GM18511 (cell line): ENCODE measurements at regions not wholly inside any gene's neighbourhood (a gene's known extent, or its start where the extent isn't known, plus 50 kb on each side); places are given as distances from the start of the nearest gene placed in this dataset.

Experiments used
- ATAC-seq: cut with Tn5 transposase; IDR thresholded peaks from one replicate; pipeline ENCODE4 v1.9.1; 2021; ENCODE audit warnings: mild to moderate bottlenecking, moderate library complexity; ENCODE audit not compliant: unreplicated experiment

- no peak for ATAC-seq
Observed at GRCh38 chr5:8234179-8234770, 365.3 kb downstream of the MTRR start.

GRCh38 chr5:8238080-8238479 lies 369.1 kb downstream of the MTRR start:
- ATAC-seq = no peak

GRCh38 chr5:8239198-8239597 lies 370.2 kb downstream of the MTRR start:
- ATAC-seq = no peak

DNA sequence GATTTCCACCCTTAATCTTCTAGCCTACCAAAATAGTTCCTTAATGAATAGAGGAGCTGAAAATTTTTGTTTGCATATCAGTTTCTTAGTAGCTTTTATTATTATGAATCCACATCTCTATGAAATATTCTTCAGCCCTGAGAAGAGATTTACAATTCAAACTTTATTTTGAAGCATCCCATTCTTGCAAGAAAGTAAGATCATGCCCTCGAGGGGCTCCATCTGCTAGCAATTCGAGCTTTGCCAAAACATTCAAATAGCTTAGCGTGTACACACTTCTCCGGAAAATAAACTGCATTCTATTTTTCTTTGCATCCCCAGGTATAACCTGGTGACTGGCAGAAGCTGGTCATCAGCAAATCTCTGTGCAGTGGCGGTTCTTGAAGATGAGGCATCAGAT lies 370.7 kb downstream of the MTRR start:
- ATAC-seq = no peak

DNA sequence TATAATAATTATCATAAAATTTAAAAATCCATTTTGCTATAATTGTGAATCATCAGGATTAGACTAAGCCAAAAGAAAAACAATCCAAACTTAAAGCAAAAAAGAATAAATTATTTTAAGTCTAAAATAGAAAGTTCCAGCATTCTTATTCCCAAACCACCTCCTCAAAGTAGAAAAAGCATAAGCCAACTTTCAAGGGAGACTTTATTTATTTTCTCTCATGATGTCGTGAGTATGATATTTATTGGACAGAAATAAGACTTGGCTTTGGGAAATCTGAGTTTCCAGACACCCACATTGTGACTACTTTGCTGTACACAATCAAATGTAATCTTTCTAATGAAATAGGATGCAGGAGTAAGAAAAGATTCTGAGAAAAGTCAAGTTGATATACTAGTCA lies 372.1 kb downstream of the MTRR start:
- no peak for ATAC-seq

- ATAC-seq = no peak
Observed at GRCh38 chr5:8241558-8241957, 372.6 kb downstream of the MTRR start.

DNA sequence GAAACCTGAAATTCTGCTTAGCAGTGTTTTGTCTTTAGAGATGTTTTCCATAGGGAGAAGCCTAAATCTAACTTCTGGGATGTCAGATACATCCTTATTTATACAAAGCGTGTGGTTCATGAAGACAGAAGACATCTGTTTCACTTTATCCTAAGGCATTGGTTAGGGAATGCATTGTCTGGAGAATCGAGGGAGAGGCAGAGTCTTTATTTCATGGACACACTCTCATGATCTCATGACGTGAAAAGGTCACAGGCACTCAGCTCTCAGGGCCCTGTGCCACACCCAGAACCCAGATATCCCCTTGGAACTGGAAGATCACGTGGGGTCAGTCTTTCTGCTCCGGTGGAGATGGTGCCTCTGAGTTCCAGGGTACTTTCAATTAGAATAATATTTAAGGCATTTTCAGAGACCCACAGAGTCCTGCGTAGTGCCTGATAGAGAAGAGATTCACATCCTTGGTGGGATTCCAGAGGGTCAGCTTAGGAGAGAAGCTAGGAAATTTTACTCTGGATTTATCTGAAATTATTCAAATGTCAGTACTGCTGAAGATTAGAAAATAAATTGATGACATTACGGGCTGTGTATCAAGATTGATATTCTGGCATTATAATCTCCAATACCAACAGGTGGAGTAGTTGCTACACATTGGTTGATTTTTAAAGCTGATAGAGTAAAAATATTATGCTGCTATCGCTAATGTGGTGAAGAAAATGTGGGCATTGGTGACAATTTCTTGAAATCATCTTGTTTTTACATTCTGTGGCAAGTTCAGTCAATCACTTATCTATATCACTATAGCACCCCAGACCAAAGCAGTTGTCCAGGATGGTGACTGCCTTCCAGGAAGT lies 378.3 kb downstream of the MTRR start:
- no peak for ATAC-seq

DNA sequence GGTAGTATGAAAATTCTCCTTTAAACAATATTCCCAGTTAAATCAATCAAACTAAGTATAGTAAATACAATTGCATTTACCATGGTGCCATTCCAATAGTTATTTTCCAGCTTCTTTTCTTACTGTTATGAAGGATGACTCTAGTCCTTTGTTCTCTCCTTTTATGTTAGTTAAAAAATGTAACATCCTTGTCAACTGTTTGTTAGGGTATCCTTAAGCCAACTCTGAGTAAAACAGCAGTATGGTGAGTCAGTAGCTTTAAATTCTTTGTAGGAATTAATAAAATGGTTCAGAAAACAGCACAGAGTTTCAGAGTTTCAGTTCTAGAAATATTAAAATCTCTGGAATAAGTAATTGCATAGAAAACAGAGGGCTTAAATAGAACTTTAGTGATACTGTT lies 384.4 kb downstream of the MTRR start:
- ATAC-seq = no peak

- ATAC-seq = no peak
Observed at GRCh38 chr5:8254674-8255073, 385.7 kb downstream of the MTRR start.

DNA sequence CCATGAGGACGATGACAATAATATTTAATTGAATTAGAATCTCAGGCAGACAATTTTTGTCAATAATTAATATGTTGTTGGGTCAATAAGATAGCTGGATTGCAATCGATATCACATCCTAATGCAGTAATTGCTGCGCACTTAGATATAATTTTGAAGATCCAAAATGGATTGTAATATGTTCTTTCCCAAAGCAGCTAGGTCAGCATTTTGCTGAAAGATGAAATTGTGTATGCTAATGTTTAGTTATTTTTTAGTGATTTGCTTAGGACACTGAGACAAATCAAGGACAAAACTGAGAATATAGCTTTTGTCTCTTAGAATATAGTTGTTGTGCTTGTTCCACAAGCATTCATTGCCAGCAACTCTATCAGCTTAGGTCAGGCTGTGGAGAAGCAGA lies 389.9 kb downstream of the MTRR start:
- ATAC-seq = no peak

- ATAC-seq = no peak
Observed at GRCh38 chr5:8270246-8270645, 401.3 kb downstream of the MTRR start.

- no peak for ATAC-seq
Observed at GRCh38 chr5:8280711-8281363, 411.9 kb downstream of the MTRR start.

GRCh38 chr5:8288334-8288733 lies 419.4 kb downstream of the MTRR start:
- ATAC-seq = no peak

DNA sequence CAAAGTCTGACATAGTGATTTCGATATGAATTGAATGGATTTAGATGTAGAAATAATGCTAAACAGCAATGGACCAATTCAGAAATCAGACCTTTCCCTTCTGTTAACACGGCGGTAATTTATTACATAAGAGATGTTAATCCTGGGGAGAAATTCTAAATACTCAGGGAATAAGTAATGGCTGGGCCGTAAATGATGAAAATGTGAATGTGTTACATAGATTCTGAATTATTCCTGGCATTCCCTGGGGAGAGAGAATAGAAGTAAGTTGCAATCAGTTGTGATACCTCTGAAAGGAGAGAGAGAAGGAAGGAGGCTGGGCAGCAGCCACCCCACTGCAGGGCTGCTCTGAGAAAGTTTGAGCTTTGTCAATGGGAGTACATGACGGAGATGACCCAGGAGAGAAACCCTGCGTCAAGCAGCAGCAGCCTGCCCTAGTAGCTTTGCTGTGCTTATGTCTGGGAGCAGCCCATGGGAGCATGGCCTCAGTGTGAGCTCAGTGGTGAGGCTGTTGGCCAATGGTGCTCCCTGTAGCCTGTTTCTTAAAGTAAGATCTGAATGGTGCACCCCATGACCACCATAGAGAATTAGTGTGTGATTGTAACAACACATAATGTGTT lies 420.1 kb downstream of the MTRR start:
- ATAC-seq = no peak

DNA sequence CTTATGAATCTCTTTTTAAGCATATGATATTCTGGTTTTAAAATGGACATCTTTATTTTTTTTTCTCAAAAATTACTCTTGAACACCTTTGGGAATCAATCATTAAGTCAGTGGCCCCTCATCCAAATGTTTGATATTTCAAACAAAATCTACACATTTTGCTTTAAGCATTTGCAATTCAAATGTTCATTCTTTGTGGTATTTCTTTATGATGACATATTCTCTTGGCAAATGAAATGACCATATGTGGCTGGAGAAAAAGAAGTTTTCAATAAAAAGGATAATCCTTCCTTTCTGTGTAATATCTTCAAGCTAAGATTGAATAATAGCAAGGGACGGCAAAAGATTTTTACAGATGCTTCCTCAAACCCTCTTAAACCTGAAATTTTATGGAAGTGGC lies 420.8 kb downstream of the MTRR start:
- no peak for ATAC-seq

GRCh38 chr5:8290721-8291120 lies 421.8 kb downstream of the MTRR start:
- no peak for ATAC-seq

DNA sequence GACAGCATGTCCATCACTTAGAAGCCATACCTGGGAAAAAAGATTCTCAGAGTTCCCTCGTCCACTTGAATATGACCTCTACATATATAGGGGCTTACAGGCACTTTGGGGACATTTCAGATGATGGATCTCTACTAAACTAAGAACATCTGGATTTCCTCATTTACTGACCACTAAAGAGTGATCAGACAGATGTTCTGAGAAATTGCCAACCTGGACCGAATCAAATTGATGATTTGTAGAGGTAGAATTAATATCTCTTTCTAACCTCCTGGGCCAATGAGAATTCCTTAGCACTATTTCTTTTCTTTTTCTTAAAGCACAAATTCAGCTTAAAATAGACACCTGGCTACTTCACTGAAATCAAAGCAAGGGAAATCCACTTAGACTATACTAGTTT lies 422.7 kb downstream of the MTRR start:
- no peak for ATAC-seq

- ATAC-seq = no peak
Observed at GRCh38 chr5:8295141-8295540, 426.2 kb downstream of the MTRR start.

DNA sequence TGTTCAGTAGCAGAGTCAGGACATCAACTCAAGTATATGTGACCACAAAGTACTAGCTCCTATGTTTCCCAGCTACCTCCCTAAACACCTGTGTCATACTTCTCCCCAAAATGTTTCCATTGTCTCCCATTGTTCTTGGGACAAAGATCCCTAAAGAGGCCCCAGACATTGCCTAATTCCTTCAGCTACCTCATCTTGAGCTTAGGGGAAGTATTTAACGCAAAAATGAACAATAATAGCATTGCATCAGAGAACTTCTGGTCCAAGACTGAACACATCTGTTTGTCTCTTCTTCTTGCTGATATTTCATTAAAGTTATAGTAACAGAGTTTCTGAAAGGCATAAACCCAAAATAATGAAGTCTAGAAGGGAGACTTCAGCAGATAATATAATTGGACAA lies 430.8 kb downstream of the MTRR start:
- ATAC-seq = no peak

- ATAC-seq = no peak
Observed at GRCh38 chr5:8304341-8304740, 435.4 kb downstream of the MTRR start.

DNA sequence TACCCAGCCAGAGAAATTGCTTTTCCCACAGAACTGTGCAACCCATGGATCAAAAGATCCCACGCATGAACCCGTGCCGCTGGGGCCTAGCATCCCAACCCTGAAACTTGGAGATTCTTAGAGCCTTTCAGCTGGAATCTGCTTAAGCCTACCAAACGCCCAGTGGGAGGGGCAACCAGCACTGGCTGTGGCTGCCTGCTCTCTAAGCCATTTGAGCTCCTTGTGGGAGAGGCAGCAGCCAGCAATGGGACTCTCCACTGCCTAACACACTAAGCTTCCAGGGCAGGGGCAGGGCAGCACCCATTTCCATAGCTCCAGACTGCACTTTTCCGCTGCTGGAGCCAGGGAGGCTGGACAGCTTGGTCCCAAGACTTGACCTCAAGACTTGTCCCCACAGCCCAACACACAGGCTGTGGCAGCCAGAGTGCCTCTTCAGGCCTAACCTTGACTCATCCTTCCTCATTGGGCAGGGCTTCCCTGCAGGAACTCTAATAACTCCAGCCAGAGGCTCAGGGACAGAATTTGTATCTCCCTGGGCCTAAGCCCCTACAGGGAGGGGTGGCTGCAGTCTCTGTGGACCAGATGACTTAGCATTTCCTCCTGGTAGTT lies 437.4 kb downstream of the MTRR start:
- ATAC-seq = no peak
